PC-3 (cell line): ENCODE measurements at regions not wholly inside any gene's neighbourhood (a gene's known extent, or its start where the extent isn't known, plus 50 kb on each side); places are given as distances from the start of the nearest gene placed in this dataset.

Experiments used
- CTCF ChIP-seq: fragments of 300-600 bp; sonication (generic); conservative IDR thresholded peaks from 2 replicates; pipeline ENCODE4 v1.5.1; 2017; ENCODE audit warnings: antibody characterized with exemption, low read depth, mild to moderate bottlenecking, low read length
- EZH2phosphoT487 ChIP-seq: fragments of 300-600 bp; sonication (generic); IDR thresholded peaks from 2 replicates; pipeline ENCODE4 v1.6.1; 2018; ENCODE audit warnings: mild to moderate bottlenecking, antibody characterized with exemption, low read length, borderline replicate concordance

- TF ChIP-seq CTCF (no peak), EZH2phosphoT487 (no peak)
Measured at GRCh38 chr5:122565331-122565730, 209.5 kb upstream of the SNX2 start.
